GM10248 (cell line): ENCODE measurements at regions not wholly inside any gene's neighbourhood (a gene's known extent, or its start where the extent isn't known, plus 50 kb on each side); places are given as distances from the start of the nearest gene placed in this dataset.

Experiments used
- CTCF ChIA-PET: fragments of 300-600 bp; sonication (Branson Sonifier 250); formaldehyde crosslinking; extraction: SDS; loops from one replicate; lab custom pipeline; 2021; ENCODE audit warnings: antibody characterized with exemption; lab: Yijun Ruan, JAX
- POLR2A ChIA-PET: fragments of 350-650 bp; sonication (Branson Sonifier 250); formaldehyde crosslinking; extraction: SDS; loops from one replicate; lab custom pipeline; 2020; ENCODE audit warnings: antibody characterized with exemption; lab: Yijun Ruan, JAX
- DNase-seq: peaks from one replicate; pipeline ENCODE4 v3.0.0; 2012; ENCODE audit errors: extremely low spot score
- TF ChIP-seq, protein P1 (sequence below): IDR thresholded peaks from 2 replicates; pipeline ENCODE4 v1.5.1; 2012; ENCODE audit warnings: mild to moderate bottlenecking, low read depth; ENCODE audit errors: extremely low read depth, missing control alignments, control extremely low read depth

DNA sequence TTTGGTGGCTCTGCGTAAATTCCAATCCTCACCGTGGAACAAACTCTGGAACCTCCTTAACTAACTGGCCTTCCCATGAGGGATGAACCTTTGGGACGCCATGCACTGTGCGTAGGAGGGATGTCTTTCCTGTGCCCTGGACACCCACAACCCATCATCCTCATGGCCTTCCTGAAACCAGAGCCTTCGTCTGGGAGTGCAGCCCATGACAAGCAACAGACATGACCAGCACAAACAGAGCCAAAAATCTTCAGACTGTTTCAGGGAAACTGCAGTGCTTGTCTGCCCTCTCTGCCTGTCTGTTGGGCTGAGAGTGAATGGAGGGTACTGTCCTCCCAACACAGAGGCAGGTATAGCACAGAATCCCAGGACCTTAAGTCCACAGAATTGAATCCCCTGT, 61.1 kb upstream of the BOC start:
- no peak for DNase-seq
- CTCF ChIA-PET = interaction anchor here (1.2 to 1.7 kb wide), 3 partner anchors 9 to 92 kb away, joined by 3 to 6 read pairs (median 3); no protein-coding TSS in a partner anchor
- TF ChIP-seq, protein P1, sequence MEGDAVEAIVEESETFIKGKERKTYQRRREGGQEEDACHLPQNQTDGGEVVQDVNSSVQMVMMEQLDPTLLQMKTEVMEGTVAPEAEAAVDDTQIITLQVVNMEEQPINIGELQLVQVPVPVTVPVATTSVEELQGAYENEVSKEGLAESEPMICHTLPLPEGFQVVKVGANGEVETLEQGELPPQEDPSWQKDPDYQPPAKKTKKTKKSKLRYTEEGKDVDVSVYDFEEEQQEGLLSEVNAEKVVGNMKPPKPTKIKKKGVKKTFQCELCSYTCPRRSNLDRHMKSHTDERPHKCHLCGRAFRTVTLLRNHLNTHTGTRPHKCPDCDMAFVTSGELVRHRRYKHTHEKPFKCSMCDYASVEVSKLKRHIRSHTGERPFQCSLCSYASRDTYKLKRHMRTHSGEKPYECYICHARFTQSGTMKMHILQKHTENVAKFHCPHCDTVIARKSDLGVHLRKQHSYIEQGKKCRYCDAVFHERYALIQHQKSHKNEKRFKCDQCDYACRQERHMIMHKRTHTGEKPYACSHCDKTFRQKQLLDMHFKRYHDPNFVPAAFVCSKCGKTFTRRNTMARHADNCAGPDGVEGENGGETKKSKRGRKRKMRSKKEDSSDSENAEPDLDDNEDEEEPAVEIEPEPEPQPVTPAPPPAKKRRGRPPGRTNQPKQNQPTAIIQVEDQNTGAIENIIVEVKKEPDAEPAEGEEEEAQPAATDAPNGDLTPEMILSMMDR = no peak
- POLR2A ChIA-PET = no interaction called here

DNA sequence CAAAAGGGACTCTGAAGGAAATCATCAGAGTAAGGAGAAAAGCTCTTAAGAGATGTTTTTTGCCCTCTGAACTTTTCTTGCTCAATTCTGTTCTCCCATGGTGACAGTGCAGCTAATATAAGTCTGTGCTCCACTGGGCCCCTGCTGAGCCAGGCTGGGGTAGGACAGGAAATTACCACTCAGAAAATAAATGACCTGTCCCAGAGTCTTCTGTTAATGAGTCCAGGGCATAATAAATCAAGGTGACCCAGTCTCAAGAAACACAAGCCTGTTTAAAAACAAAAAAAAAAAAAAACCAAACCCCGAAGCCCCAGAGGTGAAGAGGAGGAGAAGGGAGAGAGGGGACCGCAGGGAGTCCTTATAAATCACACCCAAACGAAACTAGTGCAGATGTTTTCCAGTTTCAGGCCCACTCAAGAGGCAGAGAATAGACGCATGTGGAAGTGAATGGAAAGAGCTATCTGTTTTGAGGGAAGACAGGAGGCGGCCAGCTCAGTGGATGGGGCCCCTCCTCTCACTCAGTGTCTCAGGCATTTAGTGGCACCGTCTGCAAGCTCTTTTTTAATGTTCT, 59.8 kb upstream of the BOC start:
- no peak for DNase-seq
- CTCF ChIA-PET = interaction anchor here (1.2 to 1.7 kb wide), 2 partner anchors 18 to 137 kb away, joined by 4 to 6 read pairs; no protein-coding TSS in a partner anchor
- TF ChIP-seq, protein P1 = no peak
- POLR2A ChIA-PET = no interaction called here

DNA sequence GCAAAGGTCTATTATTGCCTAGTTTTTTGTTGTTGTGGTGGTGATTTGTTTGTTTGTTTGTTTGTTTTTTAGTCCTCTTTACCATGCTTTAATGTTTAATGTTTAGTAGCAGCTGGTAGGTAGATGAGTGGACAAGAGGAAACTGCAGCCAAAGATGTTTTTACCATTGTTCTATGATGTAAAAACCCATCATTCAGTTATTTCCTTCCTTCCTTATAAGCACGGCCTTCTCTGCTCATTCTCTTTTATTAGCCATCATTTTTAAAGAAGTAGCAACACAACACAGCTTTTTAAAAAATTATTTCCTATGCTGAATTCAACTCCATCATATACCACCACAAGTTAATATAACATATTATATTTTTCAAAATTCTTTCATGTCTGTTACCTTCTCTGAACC, 58.5 kb upstream of the BOC start:
- ChIA-PET CTCF (interaction anchor here (1.0 kb wide), 1 partner anchor 17 kb away, joined by 3 read pairs; no protein-coding TSS in a partner anchor), POLR2A (no interaction called here)
- TF ChIP-seq, protein P1 = no peak
- no peak for DNase-seq

DNA sequence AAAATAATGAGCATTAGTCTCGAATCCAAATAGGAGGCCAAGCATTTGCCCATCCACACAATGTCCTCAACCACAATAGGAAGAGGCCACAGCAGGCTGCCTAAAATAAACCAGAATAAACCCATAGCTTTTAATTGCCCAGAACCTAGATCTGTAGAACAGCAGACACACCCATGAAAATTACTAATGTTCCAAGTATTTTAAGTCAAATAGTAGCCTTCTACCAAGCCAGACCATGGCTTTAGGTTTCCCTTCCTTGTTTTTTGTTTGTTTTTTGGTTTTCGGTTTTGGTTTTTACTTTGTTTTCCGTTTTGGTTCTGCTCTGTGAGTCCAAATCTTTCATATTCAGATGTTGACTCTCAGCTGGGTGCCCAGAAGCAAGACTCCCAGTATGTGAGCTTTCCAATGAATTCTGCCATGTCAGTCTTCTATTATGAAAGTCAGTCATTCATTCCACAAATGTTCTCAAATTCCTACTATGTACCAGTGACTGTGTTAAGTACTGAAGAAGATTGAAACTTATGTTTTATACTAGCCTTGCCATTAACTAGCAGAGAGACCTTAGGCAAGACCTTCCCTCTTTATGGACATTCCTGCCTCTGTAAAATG, 57.8 kb upstream of the BOC start:
- TF ChIP-seq, protein P1 = no peak
- DNase-seq = peak; percentile 25
- ChIA-PET CTCF (interaction anchor here (1.0 kb wide), 1 partner anchor 18 kb away, joined by 3 read pairs; no protein-coding TSS in a partner anchor), POLR2A (no interaction called here)

DNA sequence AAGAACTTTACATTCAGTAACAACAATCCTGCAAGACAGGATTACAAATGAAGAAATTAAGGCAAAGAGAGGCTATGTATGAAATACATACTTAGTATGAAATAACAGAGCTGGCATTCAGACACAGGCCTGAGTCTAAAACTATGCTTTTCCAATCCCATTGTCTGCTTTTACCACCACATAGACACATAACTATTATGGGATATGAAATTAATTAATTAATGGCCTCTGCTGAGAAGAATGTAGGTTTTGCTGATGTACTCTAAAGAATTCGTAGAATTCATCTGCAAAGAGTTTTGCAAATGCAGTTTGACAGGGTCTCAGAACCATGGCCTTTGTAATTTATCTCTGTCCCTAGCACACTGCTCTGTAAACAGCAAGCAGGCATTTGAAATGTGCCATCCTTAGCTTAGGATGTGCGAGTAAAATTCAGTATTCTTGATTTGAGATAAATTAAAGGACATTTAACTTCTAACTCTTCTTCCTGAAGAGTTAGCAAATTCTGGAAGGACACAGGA, 54.5 kb upstream of the BOC start:
- TF ChIP-seq, protein P1 = no peak
- POLR2A ChIA-PET = no interaction called here
- CTCF ChIA-PET = no interaction called here
- DNase-seq = no peak

DNA sequence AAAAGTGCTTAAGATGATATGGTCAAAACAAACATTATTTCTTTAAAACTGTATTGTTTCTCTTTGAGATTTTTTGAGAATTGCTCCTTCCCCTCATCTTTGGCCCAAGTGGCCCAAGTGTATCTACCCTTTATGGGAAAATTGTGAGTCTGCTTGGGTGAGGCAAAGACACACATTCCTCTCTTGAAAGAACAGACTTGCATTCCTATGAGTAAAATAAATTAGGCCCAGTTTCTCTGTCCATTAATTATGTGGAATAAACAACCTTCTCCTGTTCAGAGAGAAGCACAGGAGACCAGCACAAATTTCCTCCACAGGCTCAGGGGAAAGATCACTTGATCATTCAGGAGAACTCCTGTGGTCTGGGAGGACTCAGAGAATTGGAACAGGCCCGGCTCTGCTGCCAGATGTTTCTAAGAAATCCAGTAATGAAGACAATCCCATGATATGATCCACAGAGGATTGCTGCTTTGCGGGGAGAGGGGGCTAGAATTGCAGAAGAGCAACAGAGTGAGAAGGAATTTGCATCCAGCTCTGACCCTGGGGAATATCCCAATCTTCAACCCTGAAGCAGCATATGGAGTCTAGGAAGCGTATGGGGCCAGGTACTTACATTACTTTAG, 53.8 kb upstream of the BOC start:
- no peak for DNase-seq
- ChIA-PET POLR2A (no interaction called here), CTCF (no interaction called here)
- TF ChIP-seq, protein P1 = no peak
